MCF 10A (cell line): ENCODE measurements at regions not wholly inside any gene's neighbourhood (a gene's known extent, or its start where the extent isn't known, plus 50 kb on each side); places are given as distances from the start of the nearest gene placed in this dataset.

Experiments used
- BruUV-seq: library from RNA; stranded (reverse); fragments of 400-500 nt; replicated peaks from 2 replicates; lab custom pipeline; 2021; lab: Mats Ljungman, UMichigan
- CTCF ChIA-PET: fragments of 300-600 bp; sonication (Branson Sonifier 250); formaldehyde crosslinking; extraction: SDS; loops from one replicate; lab custom pipeline; 2021; ENCODE audit warnings: antibody characterized with exemption, inconsistent platforms; lab: Yijun Ruan, JAX
- POLR2A ChIA-PET: fragments of 300-600, 350-650 bp; sonication (Branson Sonifier 250); formaldehyde crosslinking; extraction: SDS; loops from one replicate; lab custom pipeline; 2020; ENCODE audit warnings: antibody characterized with exemption, inconsistent platforms; lab: Yijun Ruan, JAX
- DNase-seq: peaks from one replicate; pipeline ENCODE4 v3.0.0-alpha.2; 2018; ENCODE audit not compliant: unreplicated experiment
- H3K27ac Mint-ChIP-seq: one replicate; pipeline ENCODE4 v1.8.0; 2022; ENCODE audit warnings: mild to moderate bottlenecking, low read depth, mixed read lengths; ENCODE audit not compliant: unreplicated experiment
- H3K27me3 Mint-ChIP-seq: one replicate; pipeline ENCODE4 v1.8.0; 2022; ENCODE audit warnings: mixed read lengths; ENCODE audit not compliant: insufficient read depth, unreplicated experiment
- H3K36me3 Mint-ChIP-seq: one replicate; pipeline ENCODE4 v1.8.0; 2022; ENCODE audit warnings: mild to moderate bottlenecking, moderate library complexity, mixed read lengths; ENCODE audit not compliant: insufficient read depth, unreplicated experiment
- H3K4me1 Mint-ChIP-seq: one replicate; pipeline ENCODE4 v1.8.0; 2022; ENCODE audit warnings: mixed read lengths; ENCODE audit not compliant: insufficient read depth, unreplicated experiment
- H3K4me3 Mint-ChIP-seq: one replicate; pipeline ENCODE4 v1.8.0; 2022; ENCODE audit warnings: mild to moderate bottlenecking, moderate library complexity, mixed read lengths; ENCODE audit not compliant: unreplicated experiment
- H3K9me3 Mint-ChIP-seq: one replicate; pipeline ENCODE4 v1.8.0; 2022; ENCODE audit warnings: mixed read lengths; ENCODE audit not compliant: unreplicated experiment
- CTCF ChIP-seq: fragments of 200-600 bp; IDR thresholded peaks from one replicate; pipeline ENCODE4 v1.8.0; 2022; ENCODE audit warnings: antibody characterized with exemption, mild to moderate bottlenecking; ENCODE audit not compliant: unreplicated experiment
- intact Hi-C: fragments of 100-400 bp; cut with micrococcal nuclease; formaldehyde crosslinking; loops from 2 replicates; pipeline ENCODE4 v1.14.1; 2022

- Mint-ChIP-seq H3K4me3 (no peak overlapping the region), H3K27me3 (no peaks in the 10 kb centered on the region), H3K27ac (no peak overlapping the region), H3K36me3 (no peaks in the 10 kb centered on the region), H3K9me3 (no peaks in the 10 kb centered on the region), H3K4me1 (no peaks in the 10 kb centered on the region)
- no peak for DNase-seq
- TF ChIP-seq CTCF: no peak
- intact Hi-C loops: no loop called here
- BruUV-seq: no TSS peak
- CTCF ChIA-PET: no interaction called here
- POLR2A ChIA-PET: no interaction called here
These were observed 587.6 kb downstream of the NPHP4 start for GRCh38 chr1:5404412-5405203.

- Mint-ChIP-seq H3K27me3 (peaks cover 6% of the 10 kb centered on the region), H3K9me3 (peaks cover 4% of the 10 kb centered on the region)
These were observed 588.3 kb downstream of the NPHP4 start for GRCh38 chr1:5403935-5404334.

GRCh38 chr1:5402618-5403017 is 589.6 kb downstream of the NPHP4 start:
- CTCF ChIA-PET: interaction anchor here (0.6 to 0.9 kb wide), 3 partner anchors 8 to 126 kb away, joined by 3 to 8 read pairs (median 4); no protein-coding TSS in a partner anchor

More at GRCh38 chr1:5403935-5404334, 588.3 kb downstream of the NPHP4 start:
- POLR2A ChIA-PET: no interaction called here
- no TSS peak for BruUV-seq
- Mint-ChIP-seq H3K36me3 (no peaks in the 10 kb centered on the region), H3K27ac (no peak overlapping the region), H3K4me1 (no peaks in the 10 kb centered on the region), H3K4me3 (no peak overlapping the region)
- intact Hi-C loops: no loop called here
- DNase-seq: no peak
- CTCF ChIA-PET: no interaction called here
- no peak for TF ChIP-seq CTCF

More at GRCh38 chr1:5402618-5403017, 589.6 kb downstream of the NPHP4 start:
- Mint-ChIP-seq H3K4me3 (no peak overlapping the region), H3K9me3 (peaks cover 7% of the 10 kb centered on the region), H3K27ac (no peak overlapping the region), H3K27me3 (peaks cover 12% of the 10 kb centered on the region), H3K36me3 (no peaks in the 10 kb centered on the region), H3K4me1 (no peaks in the 10 kb centered on the region)
- no peak for TF ChIP-seq CTCF
- no peak for DNase-seq
- BruUV-seq: no TSS peak
- POLR2A ChIA-PET: no interaction called here
- intact Hi-C loops: no loop called here
